PFSK-1 (cell line): ENCODE measurements at regions not wholly inside any gene's neighbourhood (a gene's known extent, or its start where the extent isn't known, plus 50 kb on each side); places are given as distances from the start of the nearest gene placed in this dataset.

Experiments
- FOXP2 ChIP-seq: optimal IDR thresholded peaks from 2 replicates; pipeline ENCODE3; 2011; ENCODE audit warnings: borderline replicate concordance, control low read depth, inconsistent platforms; ENCODE audit not compliant: insufficient read depth; ENCODE audit errors: extremely low read length, extremely low read depth
- POLR2AphosphoS5 ChIP-seq: IDR thresholded peaks from 2 replicates; pipeline ENCODE4 v1.6.1; 2012; ENCODE audit warnings: low read depth, mild to moderate bottlenecking, control low read depth, low read length, moderate library complexity
- SIN3A ChIP-seq: IDR thresholded peaks from 2 replicates; pipeline ENCODE4 v1.6.1; 2012; ENCODE audit warnings: mild to moderate bottlenecking, low read length, moderate library complexity, borderline replicate concordance; ENCODE audit not compliant: insufficient read depth
- TAF1 ChIP-seq: IDR thresholded peaks from 2 replicates; pipeline ENCODE4 v1.6.1; 2012; ENCODE audit warnings: low read length, control low read depth, borderline replicate concordance; ENCODE audit not compliant: insufficient read depth
- TF ChIP-seq, protein P1 (sequence below), 2 experiments: IDR thresholded peaks; 2 replicates each; pipeline versions ENCODE4 v1.6.1 to v1.8.0; 2011 to 2012; ENCODE audit warnings: low read depth in 2 of 2, low read length in 2 of 2, control low read depth in 1 of 2, inconsistent platforms in 1 of 2, mild to moderate bottlenecking in 1 of 2, moderate library complexity in 1 of 2; ENCODE audit not compliant: insufficient read depth in 1 of 2

DNA sequence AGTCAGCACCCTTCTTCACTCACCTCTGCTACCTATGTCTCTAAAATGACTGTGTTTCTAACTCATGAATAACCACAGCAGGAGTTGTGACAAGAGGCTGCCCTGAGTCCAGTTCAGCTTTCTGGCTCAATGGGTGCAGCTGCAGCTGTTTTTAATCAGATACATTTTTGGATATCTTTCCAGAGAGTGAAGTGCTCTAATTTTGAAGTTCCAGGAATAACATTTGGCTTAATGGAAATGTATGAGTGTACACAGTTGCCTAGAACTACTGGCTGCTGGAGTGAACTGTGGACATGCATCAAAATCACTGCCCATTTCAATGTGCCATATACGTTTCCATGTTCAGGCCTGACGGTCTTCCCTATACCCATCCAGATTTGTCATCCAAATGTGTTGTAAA lies 769.5 kb upstream of the ANO3 start:
- TF ChIP-seq TAF1, result no peak
- TF ChIP-seq, protein P1, sequence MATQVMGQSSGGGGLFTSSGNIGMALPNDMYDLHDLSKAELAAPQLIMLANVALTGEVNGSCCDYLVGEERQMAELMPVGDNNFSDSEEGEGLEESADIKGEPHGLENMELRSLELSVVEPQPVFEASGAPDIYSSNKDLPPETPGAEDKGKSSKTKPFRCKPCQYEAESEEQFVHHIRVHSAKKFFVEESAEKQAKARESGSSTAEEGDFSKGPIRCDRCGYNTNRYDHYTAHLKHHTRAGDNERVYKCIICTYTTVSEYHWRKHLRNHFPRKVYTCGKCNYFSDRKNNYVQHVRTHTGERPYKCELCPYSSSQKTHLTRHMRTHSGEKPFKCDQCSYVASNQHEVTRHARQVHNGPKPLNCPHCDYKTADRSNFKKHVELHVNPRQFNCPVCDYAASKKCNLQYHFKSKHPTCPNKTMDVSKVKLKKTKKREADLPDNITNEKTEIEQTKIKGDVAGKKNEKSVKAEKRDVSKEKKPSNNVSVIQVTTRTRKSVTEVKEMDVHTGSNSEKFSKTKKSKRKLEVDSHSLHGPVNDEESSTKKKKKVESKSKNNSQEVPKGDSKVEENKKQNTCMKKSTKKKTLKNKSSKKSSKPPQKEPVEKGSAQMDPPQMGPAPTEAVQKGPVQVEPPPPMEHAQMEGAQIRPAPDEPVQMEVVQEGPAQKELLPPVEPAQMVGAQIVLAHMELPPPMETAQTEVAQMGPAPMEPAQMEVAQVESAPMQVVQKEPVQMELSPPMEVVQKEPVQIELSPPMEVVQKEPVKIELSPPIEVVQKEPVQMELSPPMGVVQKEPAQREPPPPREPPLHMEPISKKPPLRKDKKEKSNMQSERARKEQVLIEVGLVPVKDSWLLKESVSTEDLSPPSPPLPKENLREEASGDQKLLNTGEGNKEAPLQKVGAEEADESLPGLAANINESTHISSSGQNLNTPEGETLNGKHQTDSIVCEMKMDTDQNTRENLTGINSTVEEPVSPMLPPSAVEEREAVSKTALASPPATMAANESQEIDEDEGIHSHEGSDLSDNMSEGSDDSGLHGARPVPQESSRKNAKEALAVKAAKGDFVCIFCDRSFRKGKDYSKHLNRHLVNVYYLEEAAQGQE (IDR thresholded peaks at IDR 0.05; ENCODE audit: insufficient read depth in 1 of 2, low read depth in 2 of 2, low read length in 2 of 2), result no peak
- TF ChIP-seq POLR2AphosphoS5, result no peak
- TF ChIP-seq FOXP2, result no peak
- no peak for TF ChIP-seq SIN3A

DNA sequence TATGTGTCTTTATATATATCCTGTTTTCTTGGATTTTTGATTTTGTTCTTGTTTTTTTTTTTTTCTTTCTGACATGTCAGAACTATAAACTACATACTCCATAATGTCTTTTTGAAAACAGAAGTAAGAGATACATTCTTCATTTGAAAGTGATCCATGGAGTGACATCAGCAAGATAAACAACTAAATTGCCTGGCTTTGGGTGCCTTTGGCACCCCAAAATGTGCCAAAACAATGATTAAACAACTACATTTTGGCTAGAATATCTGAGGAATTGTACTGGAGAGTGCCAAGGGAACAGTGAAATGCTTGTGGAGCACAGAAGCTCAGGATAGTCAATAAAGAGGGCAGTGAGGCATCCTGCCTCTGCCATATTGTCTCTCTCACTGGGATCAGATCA lies 766.1 kb upstream of the ANO3 start:
- no peak for TF ChIP-seq TAF1
- no peak for TF ChIP-seq POLR2AphosphoS5
- TF ChIP-seq, protein P1 (IDR thresholded peaks at IDR 0.05; ENCODE audit: insufficient read depth in 1 of 2, low read depth in 2 of 2, low read length in 2 of 2), result no peak
- TF ChIP-seq SIN3A, result no peak
- TF ChIP-seq FOXP2, result no peak

DNA sequence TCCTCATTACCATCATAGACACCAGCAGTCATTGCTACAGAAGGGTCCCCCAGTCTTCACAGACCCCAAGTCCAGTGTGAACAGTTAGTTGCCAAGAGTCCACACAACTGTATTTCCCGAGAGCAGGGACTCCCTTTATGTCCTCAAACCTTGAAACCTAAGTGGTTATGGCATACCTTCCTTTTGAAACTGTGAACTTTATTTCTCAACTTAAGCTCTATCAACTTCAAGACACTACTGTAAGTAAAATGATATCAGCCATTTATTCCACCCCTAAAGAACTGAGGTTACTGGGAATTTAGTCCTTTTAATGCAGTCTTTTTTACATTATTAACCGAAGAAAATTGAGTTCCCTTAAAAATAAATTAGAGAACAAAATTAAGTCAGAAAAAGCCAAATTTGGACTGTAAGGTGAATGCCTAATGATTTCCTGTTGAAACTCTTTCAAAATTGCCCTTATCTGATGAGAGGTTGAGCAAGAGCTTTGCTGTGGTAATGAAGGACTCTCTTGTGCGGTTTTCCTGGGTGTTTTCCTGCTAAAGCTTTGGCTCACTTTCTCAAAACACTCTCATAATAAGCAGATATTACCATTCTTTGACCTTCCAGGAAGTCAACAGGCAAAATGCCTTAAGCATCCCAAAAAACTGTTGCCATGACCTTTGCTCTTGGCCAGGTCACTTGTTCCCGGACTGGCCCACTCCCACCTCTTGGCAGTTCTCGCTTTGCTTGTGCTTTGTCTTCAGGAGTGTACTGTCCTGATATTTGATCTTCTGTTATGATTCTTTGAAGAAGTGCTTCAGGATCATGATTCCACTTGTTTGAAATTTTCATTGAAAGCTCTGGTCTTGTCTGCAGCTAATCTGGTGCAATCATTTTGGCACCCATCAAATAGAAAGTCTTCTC lies 765.4 kb upstream of the ANO3 start:
- TF ChIP-seq SIN3A (no peak), TAF1 (no peak), POLR2AphosphoS5 (no peak), FOXP2 (no peak)
- TF ChIP-seq, protein P1 (IDR thresholded peaks at IDR 0.05; ENCODE audit: insufficient read depth in 1 of 2, low read depth in 2 of 2, low read length in 2 of 2), result no peak

DNA sequence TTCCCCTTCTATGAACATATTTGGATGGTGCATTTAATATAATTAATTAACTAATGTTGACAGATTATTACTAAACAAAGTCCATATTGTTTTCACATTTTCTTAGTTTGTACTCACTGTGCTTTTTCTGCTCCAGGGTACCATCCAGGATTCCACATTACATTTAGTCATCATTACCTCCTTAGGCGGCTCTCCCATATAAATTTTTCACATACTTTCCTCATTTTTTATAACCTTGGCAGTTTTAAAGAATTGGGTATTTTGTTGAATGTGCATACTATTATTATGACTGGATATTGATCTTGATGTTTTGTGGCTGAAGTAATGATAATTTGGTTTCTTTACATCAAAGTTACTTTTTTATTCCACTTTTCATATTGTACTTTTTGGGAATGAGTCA lies 755.6 kb upstream of the ANO3 start:
- TF ChIP-seq POLR2AphosphoS5, result no peak
- no peak for TF ChIP-seq FOXP2
- no peak for TF ChIP-seq TAF1
- no peak for TF ChIP-seq SIN3A
- TF ChIP-seq, protein P1 (IDR thresholded peaks at IDR 0.05; ENCODE audit: insufficient read depth in 1 of 2, low read depth in 2 of 2, low read length in 2 of 2), result no peak
